CD4-positive, alpha-beta T cell treated with Interleukin-4 for 4 hours (primary cell): ENCODE measurements at regions not wholly inside any gene's neighbourhood (a gene's known extent, or its start where the extent isn't known, plus 50 kb on each side); places are given as distances from the start of the nearest gene placed in this dataset.
"Not testable (repeated sequence)": the region's sequence is repeated elsewhere in the genome, so short reads cannot be mapped to it uniquely, and the experiment has no call there.

Experiments
- DNase-seq: peaks from one replicate; pipeline ENCODE4 v3.0.0-alpha.2; 2020

DNA sequence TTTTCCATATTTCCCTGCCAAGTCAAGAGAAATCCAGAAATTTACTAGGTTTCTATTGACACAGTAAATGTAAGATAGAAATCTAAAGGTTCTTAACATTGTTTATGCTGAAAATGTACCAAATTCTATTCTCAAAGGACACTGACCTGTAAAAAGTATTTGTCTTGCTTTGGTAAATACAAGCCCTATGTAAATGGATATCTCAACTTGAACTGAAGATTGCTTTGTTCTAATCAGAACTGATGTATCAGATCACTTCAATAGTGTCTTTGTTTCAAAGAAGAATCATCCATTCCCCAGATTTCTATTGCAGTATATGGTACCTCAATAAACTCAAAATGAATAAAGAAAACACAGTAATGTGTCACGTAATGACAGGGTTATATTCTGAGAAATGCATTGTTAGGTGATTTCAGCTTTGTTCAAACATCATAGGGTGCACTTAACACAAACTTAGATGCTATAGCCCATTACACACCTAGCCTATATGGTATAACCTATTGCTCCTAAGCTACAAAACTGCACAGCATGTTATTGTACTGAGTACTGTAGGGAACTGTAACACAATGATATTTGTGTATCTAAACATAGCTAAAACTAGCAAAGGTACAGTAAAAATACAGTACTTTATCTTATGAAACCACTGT is 143.5 kb upstream of the NECTIN3 start:
- no peak for DNase-seq

DNA sequence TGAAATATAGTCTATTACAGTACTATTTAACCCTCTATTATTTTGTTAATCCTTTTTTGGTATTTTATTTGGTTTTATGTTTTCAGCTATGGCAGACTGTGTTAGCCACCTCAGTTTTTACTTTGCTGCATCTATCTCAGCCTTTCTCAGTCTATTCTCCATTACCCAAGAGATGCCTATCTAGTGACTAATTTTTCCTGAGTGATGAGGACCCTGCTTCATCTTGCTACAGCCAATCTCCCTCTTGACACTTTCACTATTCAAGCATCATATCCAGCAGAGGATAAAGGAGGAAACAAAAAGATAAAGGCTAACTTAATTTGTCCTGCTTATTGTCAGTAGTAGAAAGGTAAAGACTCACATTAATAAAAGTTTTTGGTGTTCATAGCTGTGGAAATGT is 141.8 kb upstream of the NECTIN3 start:
- no peak for DNase-seq

DNA sequence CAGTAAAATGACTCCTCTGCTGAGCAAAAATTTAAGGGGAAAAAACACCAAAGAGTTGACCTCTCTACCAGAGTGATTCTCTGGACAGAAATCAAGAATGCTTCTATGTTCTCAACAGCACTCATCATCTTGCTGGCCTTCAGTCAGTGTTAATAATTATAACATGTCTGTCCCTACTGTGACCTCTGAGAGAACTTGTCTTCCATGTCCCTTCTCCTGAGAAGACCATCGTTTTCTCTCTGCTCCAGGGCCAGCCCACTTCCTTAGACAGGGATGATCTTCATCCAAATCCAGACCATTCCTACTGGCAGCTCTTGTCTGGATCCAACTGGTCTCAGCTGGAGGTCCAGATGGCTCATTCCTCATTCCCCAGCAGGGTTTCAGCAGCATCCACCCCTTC is 139.0 kb upstream of the NECTIN3 start:
- DNase-seq: no peak

DNA sequence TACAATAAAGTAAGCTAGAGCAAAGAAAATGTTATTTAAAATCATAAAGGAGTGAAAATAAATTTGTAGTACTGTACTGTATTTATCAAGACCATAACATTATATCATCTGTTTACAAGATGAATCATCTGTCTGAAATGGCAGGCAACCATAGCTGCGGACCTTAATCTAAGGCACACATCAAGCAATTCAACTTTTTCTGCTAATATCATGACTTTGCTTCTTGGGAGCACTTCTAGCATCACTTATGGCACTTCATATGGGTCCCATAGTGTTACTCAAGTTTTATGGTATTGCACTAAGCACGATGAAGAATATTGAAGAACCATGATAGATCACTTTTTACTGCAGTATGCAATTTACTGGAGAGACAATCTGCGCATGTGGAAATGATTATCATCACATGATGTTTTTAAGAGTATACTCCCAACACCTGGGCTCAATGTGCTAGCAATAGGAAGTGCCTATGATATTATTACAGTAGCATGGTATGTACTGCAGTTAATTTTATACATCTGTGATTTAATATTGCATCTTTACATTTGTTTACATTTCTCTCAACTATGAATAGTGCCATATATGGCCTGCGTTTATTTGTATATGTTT is 137.7 kb upstream of the NECTIN3 start:
- DNase-seq: no peak

DNA sequence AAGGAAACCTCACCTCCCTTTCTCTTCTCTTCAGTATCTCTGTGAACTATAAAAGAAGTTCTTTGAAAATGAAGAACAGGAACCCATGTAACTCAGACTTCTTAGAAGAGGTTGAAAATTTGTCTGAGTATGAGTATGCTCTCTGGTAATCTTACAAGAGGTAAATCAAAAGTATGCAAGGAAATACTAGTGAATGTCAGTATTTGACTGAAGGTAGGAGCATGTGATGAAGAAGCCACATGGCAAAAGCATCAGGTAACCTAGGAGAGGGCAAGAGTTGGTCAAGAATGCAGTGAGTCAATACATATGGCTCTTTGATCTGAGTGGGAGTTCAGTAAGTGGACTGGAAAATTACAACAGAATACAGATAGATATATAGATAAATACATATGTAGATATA is 133.0 kb upstream of the NECTIN3 start:
- DNase-seq: no peak

DNA sequence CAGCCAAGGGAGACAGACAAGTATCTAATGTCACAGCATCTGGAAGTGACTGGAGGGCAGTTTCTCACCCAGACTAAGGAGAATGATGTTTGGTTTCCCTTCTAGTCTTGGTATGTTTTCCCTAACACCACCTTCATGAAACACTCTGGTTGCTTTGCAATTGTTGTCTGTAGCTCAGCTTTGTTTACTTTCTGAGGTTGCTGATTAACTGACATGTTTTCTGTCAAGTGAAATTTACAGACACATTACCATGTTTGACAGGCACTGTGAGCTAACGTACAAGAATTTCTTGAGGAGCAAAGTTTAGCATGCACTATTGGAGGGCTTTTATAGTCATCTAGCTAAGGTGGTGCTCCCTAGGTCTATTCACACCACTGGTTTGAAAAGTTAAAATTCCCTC is 131.6 kb upstream of the NECTIN3 start:
- no peak for DNase-seq

DNA sequence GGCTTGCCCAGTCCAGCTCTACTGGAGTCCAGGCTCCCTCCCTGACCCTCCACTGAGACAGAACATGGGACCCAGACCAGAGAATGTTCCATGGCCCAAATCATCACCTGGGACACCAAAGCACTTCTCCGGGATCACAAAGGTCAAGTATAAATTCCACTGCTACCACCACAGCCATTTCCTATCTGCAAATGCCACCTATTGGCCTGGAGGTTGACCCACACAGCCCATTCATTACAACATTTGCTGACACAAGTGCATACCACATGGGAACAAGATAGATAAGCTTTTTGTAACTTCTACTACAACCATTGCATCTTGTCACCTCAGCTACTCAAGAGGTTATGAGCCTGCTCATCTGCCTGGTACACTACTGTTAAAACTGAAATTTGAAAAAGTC is 126.8 kb upstream of the NECTIN3 start:
- DNase-seq: no peak

DNA sequence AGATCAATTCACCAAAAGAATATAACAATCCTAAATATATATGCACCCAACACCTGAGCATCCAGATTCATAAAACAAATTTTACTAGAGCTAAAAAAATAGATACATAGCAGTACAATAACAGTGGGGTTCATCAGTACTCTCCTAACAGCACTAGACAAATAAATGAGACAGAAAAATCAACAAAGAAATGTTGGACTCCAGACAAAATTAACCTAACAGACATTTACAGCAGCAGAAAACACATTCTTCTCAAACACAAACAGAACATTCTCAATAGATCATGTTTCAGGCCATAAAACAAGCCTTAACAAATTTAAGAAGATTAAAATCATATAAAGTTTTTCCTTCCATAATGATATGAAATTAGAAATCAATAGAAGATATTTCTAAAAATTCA is 124.8 kb upstream of the NECTIN3 start:
- no peak for DNase-seq

DNA sequence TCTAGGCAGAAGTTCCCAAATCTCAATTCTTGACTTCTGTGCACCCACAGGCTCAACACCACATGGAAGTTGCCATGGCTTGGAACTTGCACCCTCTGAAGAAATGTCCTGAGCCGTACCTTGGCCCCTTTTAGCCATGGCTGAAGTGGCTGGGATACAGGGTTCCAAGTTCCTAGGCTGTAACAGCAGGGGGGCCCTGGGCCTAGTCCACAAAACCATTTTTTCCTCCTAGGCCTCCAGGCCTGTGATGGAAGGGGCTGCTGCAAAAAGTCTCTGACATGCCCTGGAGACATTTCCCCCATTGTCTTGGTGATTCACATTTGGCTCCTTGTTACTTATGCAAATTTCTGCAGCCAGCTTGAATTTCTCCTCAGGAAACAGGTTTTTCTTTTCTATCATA is 122.4 kb upstream of the NECTIN3 start:
- DNase-seq: not testable (repeated sequence)

DNA sequence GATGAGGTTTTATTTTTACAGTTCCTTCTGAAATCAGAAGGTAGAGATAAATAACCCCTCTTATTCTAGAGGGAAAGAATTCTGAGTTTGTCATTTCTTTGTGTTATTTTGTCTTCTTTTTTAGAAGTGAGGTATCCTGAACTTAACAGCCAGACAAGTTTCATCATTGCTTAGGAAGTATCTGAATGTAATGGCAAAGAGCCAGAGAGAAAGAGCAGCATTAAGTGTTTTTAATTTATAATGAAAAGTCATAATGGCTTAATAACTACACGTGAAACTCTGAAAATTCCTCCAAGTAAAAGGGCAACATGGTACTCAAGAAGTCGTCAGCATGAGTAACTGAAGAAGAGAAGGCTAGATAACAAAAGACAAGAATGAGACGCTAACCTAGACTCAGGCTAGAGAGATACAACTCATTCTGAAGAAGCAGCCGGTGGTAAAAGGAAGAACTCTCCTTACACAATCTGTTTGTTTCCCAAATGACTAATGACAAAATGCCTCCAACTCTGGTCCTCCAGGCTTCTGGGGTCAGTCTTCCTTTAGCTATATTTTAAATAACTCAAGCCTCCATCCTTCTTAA is 116.2 kb upstream of the NECTIN3 start:
- no peak for DNase-seq

DNA sequence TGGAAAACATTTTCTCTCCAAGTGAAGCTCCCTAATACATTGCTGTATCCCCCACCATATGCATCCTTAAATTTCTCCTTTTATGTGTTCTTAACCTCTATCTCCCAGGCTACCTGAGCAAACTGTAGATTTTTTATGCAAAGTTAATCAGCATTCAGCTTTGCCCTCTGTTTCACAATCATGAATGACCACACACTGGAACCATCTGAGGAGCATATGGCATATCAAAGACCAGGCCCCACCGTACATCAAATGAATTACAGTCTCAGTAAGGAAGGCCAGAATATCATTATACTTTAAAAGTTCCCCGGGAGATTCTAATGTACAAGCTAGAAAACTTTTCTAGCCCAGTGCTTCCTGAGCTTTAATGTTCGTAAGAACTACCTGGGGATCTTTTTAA is 115.5 kb upstream of the NECTIN3 start:
- DNase-seq: no peak

DNA sequence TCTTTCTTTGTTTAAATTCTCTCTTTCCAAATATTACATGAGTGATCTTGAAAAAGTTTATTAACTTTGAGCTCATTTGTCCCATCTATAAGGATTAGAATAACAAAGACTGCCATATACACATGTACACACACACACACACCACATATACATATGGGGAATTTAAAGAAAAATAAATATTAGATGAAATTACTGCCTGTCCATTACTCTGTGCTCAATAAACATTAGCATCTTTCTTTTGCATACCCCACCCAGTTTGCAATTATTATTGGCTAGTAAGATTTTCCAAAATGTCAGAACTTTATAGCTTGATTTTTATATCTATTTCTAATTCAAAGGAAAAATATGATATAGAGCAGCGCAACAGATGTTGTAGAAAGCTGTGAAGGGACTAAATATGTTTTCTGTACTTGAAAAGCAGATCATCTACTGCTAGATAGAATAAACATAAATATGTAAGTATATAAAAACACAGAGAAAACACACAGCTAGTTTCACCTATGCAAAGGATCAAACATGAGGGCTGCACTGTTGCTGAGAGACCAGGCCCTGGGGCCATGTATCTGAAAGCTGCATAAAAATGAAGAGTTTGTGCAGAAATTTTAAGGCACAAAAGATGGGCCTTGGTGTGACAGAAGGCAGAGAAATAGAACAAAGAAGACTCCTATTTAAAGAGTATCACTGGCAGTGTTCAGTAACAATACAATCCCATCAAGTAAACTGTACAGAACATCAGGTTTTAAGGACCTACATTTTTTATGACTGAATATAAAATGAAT is 114.2 kb upstream of the NECTIN3 start:
- no peak for DNase-seq

DNA sequence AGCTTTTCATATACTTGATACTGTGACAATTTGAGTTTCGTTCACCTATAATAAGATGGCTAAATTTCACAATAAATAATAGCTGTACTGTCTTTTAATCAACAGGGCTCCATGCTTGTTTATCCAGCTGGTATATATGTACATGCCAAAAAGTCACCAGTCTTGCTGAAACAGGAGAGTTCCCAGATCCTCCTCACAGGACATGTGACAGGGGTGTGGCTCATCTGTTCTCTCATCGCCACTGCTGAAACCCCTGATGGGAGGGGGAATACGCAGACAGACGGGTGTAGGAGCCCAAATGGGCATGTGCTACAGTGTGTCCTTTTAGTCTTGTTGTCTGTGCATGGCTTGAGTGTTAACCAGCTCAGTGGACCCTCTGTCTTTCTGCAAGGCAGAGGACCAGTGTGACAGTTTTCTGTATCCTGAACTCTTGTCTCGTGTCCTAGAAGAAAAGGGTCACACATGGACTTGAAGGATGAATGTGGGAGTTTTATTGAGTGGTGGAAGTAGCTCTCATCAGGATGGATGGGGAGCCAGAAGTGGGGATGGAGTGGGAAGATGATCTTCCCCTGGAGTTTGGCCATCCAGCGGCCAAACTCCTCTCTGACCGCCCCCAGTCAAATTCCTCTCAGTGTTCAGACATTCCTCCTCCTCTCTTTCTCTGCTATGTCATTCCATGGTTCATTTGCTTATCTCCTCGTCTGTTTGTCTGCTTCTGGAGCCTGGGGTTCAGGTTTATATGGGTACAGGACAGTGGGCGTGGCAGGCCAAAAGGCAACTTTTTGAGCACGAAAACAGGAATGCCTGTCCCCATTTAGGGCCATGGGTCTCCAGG is 113.1 kb upstream of the NECTIN3 start:
- no peak for DNase-seq

DNA sequence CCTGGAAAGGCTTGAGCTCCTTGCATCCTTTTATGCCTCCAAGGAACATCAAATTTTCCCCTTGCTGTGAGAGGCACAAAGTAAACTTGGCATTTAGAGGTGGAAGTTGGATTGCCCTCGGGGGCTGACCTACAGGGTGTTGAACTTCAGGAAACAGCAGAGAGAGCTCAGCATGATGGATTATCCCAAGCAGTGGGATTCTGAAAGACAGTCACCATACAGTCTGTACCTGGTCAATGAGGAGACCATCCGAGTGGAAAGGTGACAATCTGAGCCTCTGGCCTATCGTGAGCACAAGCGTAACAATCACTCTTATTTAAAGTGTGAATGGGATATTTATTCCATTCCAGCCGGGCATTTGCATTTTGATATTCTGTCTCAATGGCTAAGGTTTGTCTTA is 105.6 kb upstream of the NECTIN3 start:
- no peak for DNase-seq

DNA sequence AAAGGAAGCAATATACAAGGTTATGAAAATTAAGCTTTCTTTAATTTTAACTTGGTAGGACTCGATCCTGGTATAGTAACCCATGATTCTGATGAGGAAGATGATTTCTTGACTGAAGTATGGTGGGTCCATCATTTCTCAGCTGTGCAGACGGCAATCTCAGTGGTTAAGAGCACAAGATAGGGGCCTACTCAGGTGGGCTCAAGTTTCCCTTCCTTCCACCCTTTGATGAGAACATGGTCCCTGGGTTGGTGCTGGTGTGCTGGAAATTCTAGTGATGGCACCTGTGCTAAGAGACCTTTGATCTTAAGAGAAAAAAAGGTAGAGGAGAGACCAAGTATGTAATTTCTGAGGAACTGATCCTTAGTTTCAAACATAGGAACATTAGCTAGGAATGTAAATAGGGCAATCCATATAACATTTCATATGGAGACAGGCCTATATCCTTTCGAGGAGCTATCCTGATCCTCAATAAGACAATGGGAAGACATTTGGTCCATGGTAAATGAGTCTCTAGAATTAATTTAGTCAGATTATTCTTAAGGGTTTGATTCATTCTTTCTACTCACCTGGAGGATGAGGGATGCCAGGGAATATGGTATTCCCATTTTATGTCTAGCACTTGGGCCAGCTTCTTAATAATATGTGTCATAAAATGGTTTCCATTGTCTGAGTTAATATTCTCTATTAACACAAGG is 104.5 kb upstream of the NECTIN3 start:
- no peak for DNase-seq

DNA sequence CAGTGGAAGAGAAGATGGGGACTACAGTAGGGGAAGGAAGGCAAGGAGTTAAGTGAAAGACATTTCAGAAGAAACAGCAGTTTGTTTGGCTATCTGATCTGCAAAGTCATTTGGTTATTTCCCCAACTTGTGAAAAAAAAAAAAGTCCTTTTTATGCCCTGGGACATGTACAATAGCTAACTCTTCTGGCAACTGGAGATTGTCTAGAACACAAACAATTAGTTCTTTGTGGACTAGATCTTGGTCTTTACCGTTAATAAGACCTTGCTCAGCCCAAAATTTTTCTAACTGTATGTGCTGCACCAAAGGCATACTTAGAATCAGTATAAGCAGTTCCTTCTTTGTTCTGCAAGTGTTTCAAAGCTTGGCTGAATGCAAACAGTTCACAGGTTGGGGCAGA is 103.5 kb upstream of the NECTIN3 start:
- no peak for DNase-seq

DNA sequence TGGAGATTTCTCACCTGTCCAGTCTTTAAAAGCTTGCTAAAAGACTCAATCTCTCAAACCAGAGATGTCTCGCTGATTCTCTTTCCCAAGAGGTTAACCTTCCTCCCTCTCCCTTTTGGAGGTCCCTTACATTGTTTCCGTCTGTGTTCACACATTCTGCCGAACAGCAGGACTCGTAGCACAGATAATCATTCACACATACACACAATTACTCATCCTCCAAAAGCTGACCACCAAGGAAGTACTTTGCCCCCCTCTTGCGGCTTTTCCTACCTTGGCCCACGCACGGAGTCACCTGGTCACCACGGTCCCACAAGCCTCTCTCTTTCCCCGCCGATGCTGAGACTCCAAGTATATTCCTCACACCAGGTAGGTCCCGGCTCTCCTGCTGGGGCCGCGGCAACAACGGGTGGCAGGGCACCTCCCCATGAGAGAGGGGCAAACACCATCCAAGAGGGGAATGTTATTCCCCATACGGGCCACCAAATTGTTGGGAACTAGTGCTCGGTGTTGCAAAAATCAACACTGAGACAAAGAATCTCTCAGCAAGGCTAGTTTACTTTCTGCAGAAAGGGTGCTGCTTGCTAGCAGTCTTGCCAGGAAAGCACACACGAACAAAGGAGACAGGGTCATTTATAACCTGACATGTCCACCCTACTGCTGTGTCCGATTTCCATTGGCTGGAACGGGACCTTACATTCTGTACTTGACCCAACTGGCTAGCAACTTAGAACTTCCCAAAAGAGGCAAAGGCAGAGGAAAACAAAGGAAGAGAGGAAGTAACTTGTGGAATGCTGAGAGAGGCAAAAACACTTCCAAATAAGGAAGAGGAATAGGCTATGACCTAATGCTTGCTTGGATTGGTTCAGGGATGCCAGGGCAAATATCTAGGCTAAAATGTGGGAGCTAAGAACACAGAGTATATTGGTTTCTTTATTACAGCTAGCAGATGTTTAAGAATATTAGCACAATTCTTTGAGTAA is 102.1 kb upstream of the NECTIN3 start:
- no peak for DNase-seq

DNA sequence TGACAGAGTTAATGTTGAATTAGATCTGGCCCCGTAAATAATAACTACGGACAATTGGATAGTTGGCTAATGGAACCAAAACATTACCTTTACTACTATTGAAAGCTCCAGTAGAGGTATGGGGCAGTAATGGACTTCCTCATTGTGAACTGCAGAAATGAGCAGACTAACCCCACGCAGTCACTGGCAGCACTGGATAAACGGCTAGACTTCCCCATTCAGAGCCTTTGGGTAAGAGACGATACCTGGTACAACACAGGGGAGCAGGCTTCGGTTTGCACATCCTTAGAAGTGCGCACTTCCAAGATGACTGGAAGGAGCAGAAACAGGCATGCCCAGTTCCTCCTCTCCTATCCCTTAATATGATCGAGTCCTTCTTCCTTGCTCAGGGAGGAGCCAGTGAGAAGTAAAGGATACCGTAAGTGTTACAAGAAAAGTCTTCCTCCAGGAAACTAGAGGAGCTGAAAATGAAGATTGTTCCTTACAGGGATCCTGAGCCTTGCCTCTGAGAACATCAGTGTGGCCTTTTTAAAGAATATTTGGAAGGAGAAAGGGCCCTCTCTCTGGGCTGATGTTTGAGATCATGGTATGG is 100.5 kb upstream of the NECTIN3 start:
- no peak for DNase-seq

DNA sequence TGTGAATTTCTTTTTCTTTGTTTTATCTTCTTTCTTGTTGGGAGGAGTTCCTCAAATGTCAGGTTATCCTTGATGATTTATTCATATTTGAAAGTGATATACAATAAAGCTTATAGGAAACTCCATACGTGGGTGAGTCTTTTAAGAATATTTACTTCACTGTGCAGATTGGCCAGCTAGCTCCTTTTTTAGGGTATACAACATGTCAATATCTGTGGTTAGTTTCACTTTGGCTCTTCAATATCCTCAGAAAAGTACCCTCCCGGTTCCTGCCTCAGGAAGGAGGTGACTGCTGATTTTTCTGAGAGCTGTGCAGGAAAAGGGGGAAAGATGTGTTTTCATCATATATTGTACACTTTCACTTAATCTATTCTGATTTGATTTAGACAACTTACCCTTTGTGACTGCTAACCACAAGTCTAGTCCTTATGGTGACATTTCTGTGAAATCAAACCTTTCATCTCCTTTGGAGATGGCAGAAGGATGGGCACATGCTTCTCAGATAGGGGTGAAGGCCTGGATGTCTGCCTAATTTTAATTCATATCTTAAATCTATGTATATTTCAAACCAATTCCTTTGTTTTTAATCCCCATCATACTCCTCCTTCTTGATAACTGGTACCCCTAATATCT is 98.2 kb upstream of the NECTIN3 start:
- DNase-seq: no peak

DNA sequence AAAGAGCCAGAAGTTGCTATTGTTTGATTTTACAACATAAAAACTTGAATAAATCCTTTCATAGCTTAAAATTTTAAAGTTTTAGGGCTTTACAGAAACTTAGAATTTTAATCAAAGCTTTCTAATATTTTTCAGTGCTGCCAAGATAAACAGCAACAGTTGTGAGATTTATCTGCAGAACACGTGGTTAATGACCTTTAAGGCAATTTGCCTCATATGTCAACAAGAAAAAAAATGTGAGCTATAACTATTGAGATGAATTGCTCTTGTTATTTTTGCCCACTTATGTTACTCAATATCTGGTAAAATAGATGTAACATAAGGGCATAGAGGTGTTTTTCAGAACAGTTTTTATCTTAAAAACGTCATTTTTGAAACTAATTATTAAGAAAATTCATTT is 96.7 kb upstream of the NECTIN3 start:
- DNase-seq: no peak
